HepG2 (cell line): ENCODE measurements at regions not wholly inside any gene's neighbourhood (a gene's known extent, or its start where the extent isn't known, plus 50 kb on each side); places are given as distances from the start of the nearest gene placed in this dataset.

Experiments used
- ATAC-seq: fragments of 200-7000 bp; cut with Tn5 transposase; 3 replicates; pipeline ENCODE4 v1.9.1; 2020; ENCODE audit warnings: mild to moderate bottlenecking, moderate library complexity
- BruUV-seq: library from RNA; stranded (reverse); fragments of 400-500 nt; replicated peaks from 2 replicates; lab custom pipeline; 2021; lab: Mats Ljungman, UMichigan
- CTCF ChIA-PET: fragments of 300-600 bp; formaldehyde crosslinking; extraction: SDS; loops from one replicate; lab custom pipeline; 2021; ENCODE audit warnings: low total read pairs, inconsistent platforms, low intra/inter-chr PET ratio; lab: Yijun Ruan, JAX
- POLR2A ChIA-PET: fragments of 350-600 bp; sonication (Branson Sonifier 250); formaldehyde crosslinking; loops from one replicate; lab custom pipeline; 2020; ENCODE audit warnings: antibody characterized with exemption, inconsistent platforms; lab: Yijun Ruan, JAX
- DNase-seq: peaks from one replicate; pipeline ENCODE4 v3.0.0-alpha.2; 2015; ENCODE audit warnings: low spot score
- FAIRE-seq: peaks from 3 replicates; lab custom pipeline; 2011; peaks lifted over from hg19 to GRCh38; lab: Jason Lieb, UNC
- H2AFZ ChIP-seq: one replicate; pipeline ENCODE4 v1.6.1; 2011; ENCODE audit warnings: low read length, inconsistent platforms
- H3K27ac ChIP-seq: fragments of 300-600 bp; 3 replicates; pipeline ENCODE4 v1.8.0; 2011; ENCODE audit warnings: mixed run types, mild to moderate bottlenecking, mixed read lengths, low read length, inconsistent platforms; ENCODE audit not compliant: insufficient read depth; ENCODE audit errors: extremely low read length
- H3K27me3 ChIP-seq, 2 experiments: fragments of 200-600 bp in 1 of 2; 2 replicates in 1 of 2; 3 replicates in 1 of 2; pipeline versions ENCODE4 v1.6.0 to v1.8.0; 2011; ENCODE audit warnings: low read length in 2 of 2, mild to moderate bottlenecking in 2 of 2, moderate library complexity in 2 of 2, inconsistent platforms in 1 of 2; ENCODE audit not compliant: insufficient read depth in 2 of 2, control insufficient read depth in 1 of 2
- H3K36me3 ChIP-seq, 2 experiments: fragments of 200-600 bp in 1 of 2; replicated peaks in 1 of 2; 2 replicates in 1 of 2; 3 replicates in 1 of 2; pipeline versions ENCODE4 v1.5.1 to v1.8.0; 2011; ENCODE audit warnings: low read length in 2 of 2, inconsistent platforms in 1 of 2; ENCODE audit not compliant: insufficient read depth in 2 of 2, control insufficient read depth in 1 of 2
- H3K4me1 ChIP-seq: 2 replicates; pipeline ENCODE4 v1.5.1; 2012; ENCODE audit warnings: low read length, inconsistent platforms; ENCODE audit not compliant: insufficient read depth
- H3K4me2 ChIP-seq: 2 replicates; pipeline ENCODE4 v1.6.0; 2011; ENCODE audit warnings: low read depth, low read length, inconsistent platforms
- H3K4me3 ChIP-seq, 3 experiments: fragments of 200-600 bp in 1 of 3; sonication (generic), shearing (Covaris generic) in 1 of 3; replicated peaks in 1 of 3; 2 replicates each; pipeline ENCODE4 v1.5.1; 2011 to 2016; ENCODE audit warnings: low read length in 3 of 3, inconsistent platforms in 2 of 3, low read depth in 2 of 3, mild to moderate bottlenecking in 2 of 3, control low read depth in 1 of 3, mixed read lengths in 1 of 3; ENCODE audit not compliant: insufficient read depth in 1 of 3
- H3K79me2 ChIP-seq: one replicate; pipeline ENCODE4 v1.6.1; 2011; ENCODE audit warnings: low read length, inconsistent platforms; ENCODE audit not compliant: insufficient read depth
- H3K9ac ChIP-seq: 2 replicates; pipeline ENCODE4 v1.6.0; 2011; ENCODE audit warnings: mild to moderate bottlenecking, low read depth, low read length, inconsistent platforms; ENCODE audit not compliant: insufficient read depth
- H3K9me3 ChIP-seq: 2 replicates; pipeline ENCODE4 v1.5.1; 2012; ENCODE audit warnings: mild to moderate bottlenecking, low read length
- H4K20me1 ChIP-seq: 2 replicates; pipeline ENCODE4 v1.6.0; 2011; ENCODE audit warnings: inconsistent platforms, mild to moderate bottlenecking, low read length, moderate library complexity; ENCODE audit not compliant: insufficient read depth
- HES4 ChIP-seq: sonication (generic); formaldehyde crosslinking; IDR thresholded peaks from 2 replicates; pipeline ENCODE4 v1.9.0; 2021; ENCODE audit warnings: mild to moderate bottlenecking, missing genetic modification reagents, borderline replicate concordance
- ISL2 ChIP-seq: sonication (generic); formaldehyde crosslinking; IDR thresholded peaks from 2 replicates; pipeline ENCODE4 v1.5.0; 2020; ENCODE audit warnings: missing genetic modification reagents
- JUNB ChIP-seq: sonication (generic); formaldehyde crosslinking; IDR thresholded peaks from 2 replicates; pipeline ENCODE4 v1.8.0; 2022; ENCODE audit warnings: missing genetic modification reagents, mild to moderate bottlenecking, borderline replicate concordance
- MEIS2 ChIP-seq: sonication (generic); formaldehyde crosslinking; IDR thresholded peaks from 2 replicates; pipeline ENCODE4 v1.9.0; 2021; ENCODE audit warnings: mild to moderate bottlenecking, missing genetic modification reagents
- NBN ChIP-seq: fragments of 450-650 bp; conservative IDR thresholded peaks from 2 replicates; pipeline ENCODE4 v1.6.1; 2017
- NR2F1 ChIP-seq, 2 experiments: fragments of 450-650 bp in 1 of 2; formaldehyde crosslinking in 1 of 2; IDR thresholded peaks; 2 replicates each; pipeline versions ENCODE4 v1.5.0 to v1.6.1; 2016 to 2020; ENCODE audit warnings: mild to moderate bottlenecking in 1 of 2, missing compliant biosample characterization in 1 of 2, missing genetic modification reagents in 1 of 2, moderate library complexity in 1 of 2
- SETDB1 ChIP-seq: sonication (generic); formaldehyde crosslinking; IDR thresholded peaks from 2 replicates; pipeline ENCODE4 v1.5.1; 2020; ENCODE audit warnings: missing genetic modification reagents, mild to moderate bottlenecking, borderline replicate concordance
- SIN3A ChIP-seq: IDR thresholded peaks from 2 replicates; pipeline ENCODE4 v1.6.1; 2011; ENCODE audit warnings: low read depth, mild to moderate bottlenecking, control low read depth, low read length, borderline replicate concordance
- SNAI1 ChIP-seq: sonication (generic); formaldehyde crosslinking; IDR thresholded peaks from 2 replicates; pipeline ENCODE4 v1.5.0; 2020; ENCODE audit warnings: mild to moderate bottlenecking, missing genetic modification reagents, borderline replicate concordance
- YY1 ChIP-seq: IDR thresholded peaks from 2 replicates; pipeline ENCODE4 v1.6.1; 2011; ENCODE audit warnings: low read length, low read depth, moderate library complexity, mild to moderate bottlenecking; ENCODE audit not compliant: insufficient read depth, insufficient replicate concordance
- ZBTB20 ChIP-seq: sonication (generic); formaldehyde crosslinking; IDR thresholded peaks from 2 replicates; pipeline ENCODE4 v1.8.1; 2023; ENCODE audit warnings: missing genetic modification reagents, low read depth, mild to moderate bottlenecking, borderline replicate concordance
- ZNF234 ChIP-seq: sonication (generic); formaldehyde crosslinking; conservative IDR thresholded peaks from 2 replicates; pipeline ENCODE4 v1.5.1; 2020; ENCODE audit warnings: mild to moderate bottlenecking, missing genetic modification reagents
- ZNF580 ChIP-seq: IDR thresholded peaks from 2 replicates; pipeline ENCODE4 v1.6.1; 2016; ENCODE audit warnings: low read depth, borderline replicate concordance
- ZNF790 ChIP-seq: sonication (generic); formaldehyde crosslinking; IDR thresholded peaks from 2 replicates; pipeline ENCODE4 v1.8.0; 2022; ENCODE audit warnings: missing genetic modification reagents, mild to moderate bottlenecking, borderline replicate concordance
- ZSCAN5A ChIP-seq: sonication (generic); formaldehyde crosslinking; IDR thresholded peaks from 2 replicates; pipeline ENCODE4 v1.8.0; 2022; ENCODE audit warnings: mild to moderate bottlenecking, missing genetic modification reagents, borderline replicate concordance
- WGBS: methylation state at CpG from one replicate; pipeline ENCODE4 v1.1.6; 2017; ENCODE audit warnings: low lambda C conversion rate; 5-methylcytosine and 5-hydroxymethylcytosine counted together
- in situ Hi-C: cut with HindIII; loops from 2 replicates; pipeline ENCODE4 v1.10.0; 2017; ENCODE audit warnings: low pct_unique_long_range_greater_than_20kb; ENCODE audit not compliant: extremely low pct_ligation_motif_present
- intact Hi-C: fragments of 100-400 bp; cut with micrococcal nuclease; formaldehyde crosslinking; loops from one replicate; pipeline ENCODE4 v1.10.0; 2022; ENCODE audit not compliant: unreplicated experiment
- TF ChIP-seq, protein P1 (sequence below): sonication (generic); formaldehyde crosslinking; IDR thresholded peaks from 2 replicates; pipeline ENCODE4 v1.4.0; 2020; ENCODE audit warnings: missing genetic modification reagents; ENCODE audit errors: not compliant biosample characterization

GRCh38 chr20:24741493-24742072 is 207.5 kb upstream of the CST7 start (continued):
- no peak for TF ChIP-seq ZNF790
- TF ChIP-seq, all 625 proteins: peak for 0

GRCh38 chr20:24742436-24742835 is 206.6 kb upstream of the CST7 start:
- TF ChIP-seq NBN (no peak), ISL2 (CRISPR knock-in tag) (no peak), SNAI1 (no peak), ZNF580 (CRISPR knock-in tag) (no peak), HES4 (no peak)
- CTCF ChIA-PET: no interaction called here
- no peak overlapping the region for H3K4me3 ChIP-seq
- no peak overlapping the region for H2AFZ ChIP-seq
- BruUV-seq: no TSS peak
- peaks cover 0 to 4% of the 10 kb centered on the region in 2 experiments; a peak in 2 of 5 replicates for H3K27me3 ChIP-seq
- H3K9me3 ChIP-seq: no peaks in the 10 kb centered on the region
- H3K27ac ChIP-seq: no peak overlapping the region
- no peak overlapping the region for H3K9ac ChIP-seq
- 51% methylated on average over 6 of the region's 7 CpGs for WGBS
- no peaks in the 10 kb centered on the region for H3K79me2 ChIP-seq
- FAIRE-seq (no peak), DNase-seq (no peak), ATAC-seq (no peak)
- POLR2A ChIA-PET: no interaction called here
- in situ Hi-C loops (no loop called here), intact Hi-C loops (no loop called here)
- H3K4me2 ChIP-seq: no peak overlapping the region
- H3K4me1 ChIP-seq: no peaks in the 10 kb centered on the region
- H4K20me1 ChIP-seq: no peaks in the 10 kb centered on the region
- no peaks in the 10 kb centered on the region for H3K36me3 ChIP-seq

- H3K79me2 ChIP-seq: no peaks in the 10 kb centered on the region
- no peak overlapping the region for H3K4me2 ChIP-seq
- no peak overlapping the region for H3K9ac ChIP-seq
- H3K9me3 ChIP-seq: no peaks in the 10 kb centered on the region
- intact Hi-C loops: no loop called here
- no peak for FAIRE-seq
- WGBS: 67% methylated on average over 5 of the region's 5 CpGs
- no peak overlapping the region for H3K27ac ChIP-seq
- ChIA-PET POLR2A (no interaction called here), CTCF (no interaction called here)
- BruUV-seq: no TSS peak
- in situ Hi-C loops: no loop called here
- no peak for ATAC-seq
- no peaks in the 10 kb centered on the region for H4K20me1 ChIP-seq
- H3K36me3 ChIP-seq: no peaks in the 10 kb centered on the region
- H3K4me3 ChIP-seq: no peak overlapping the region
- no peak overlapping the region for H2AFZ ChIP-seq
- peaks cover 0 to 4% of the 10 kb centered on the region in 2 experiments; a peak in 2 of 5 replicates for H3K27me3 ChIP-seq
- DNase-seq: no peak
- H3K4me1 ChIP-seq: no peaks in the 10 kb centered on the region
- TF ChIP-seq MEIS2 (CRISPR knock-in tag) (no peak), SIN3A (no peak), SETDB1 (CRISPR knock-in tag) (no peak), JUNB (no peak), NR2F1 (CRISPR knock-in tag; IDR thresholded peaks at IDR 0.05) (no peak), ZSCAN5A (CRISPR knock-in tag) (no peak), ZNF234 (CRISPR knock-in tag) (no peak), YY1 (no peak), ZBTB20 (no peak)
- TF ChIP-seq, protein P1, sequence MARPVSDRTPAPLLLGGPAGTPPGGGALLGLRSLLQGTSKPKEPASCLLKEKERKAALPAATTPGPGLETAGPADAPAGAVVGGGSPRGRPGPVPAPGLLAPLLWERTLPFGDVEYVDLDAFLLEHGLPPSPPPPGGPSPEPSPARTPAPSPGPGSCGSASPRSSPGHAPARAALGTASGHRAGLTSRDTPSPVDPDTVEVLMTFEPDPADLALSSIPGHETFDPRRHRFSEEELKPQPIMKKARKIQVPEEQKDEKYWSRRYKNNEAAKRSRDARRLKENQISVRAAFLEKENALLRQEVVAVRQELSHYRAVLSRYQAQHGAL (CRISPR knock-in tag): no peak
Measured at GRCh38 chr20:24742989-24743388, 206.1 kb upstream of the CST7 start.
